Left lung (tissue), 4 donors: ENCODE measurements at regions not wholly inside any gene's neighbourhood (a gene's known extent, or its start where the extent isn't known, plus 50 kb on each side); places are given as distances from the start of the nearest gene placed in this dataset.

ENCODE experiments used
- ATAC-seq: fragments of 200-7000 bp; cut with Tn5 transposase; one replicate; pipeline ENCODE4 v1.9.1; 2020; ENCODE audit warnings: moderate library complexity
- DNase-seq, 4 donors: peaks; one replicate each; pipeline ENCODE4 v3.0.0-alpha.2; 2013 to 2020
- H3K27ac ChIP-seq, 2 donors: fragments of 200-600 bp; sonication (generic) in 1 of 2; one replicate each; pipeline versions ENCODE4 v1.5.0 to v1.8.0; 2020 to 2021
- H3K27me3 ChIP-seq, 2 donors: fragments of 200-600 bp; sonication (generic) in 1 of 2; one replicate each; pipeline versions ENCODE4 v1.5.0 to v1.8.0; 2020 to 2021
- H3K36me3 ChIP-seq, 2 donors: fragments of 200-600 bp; sonication (generic) in 1 of 2; one replicate each; pipeline versions ENCODE4 v1.5.0 to v1.8.0; 2020 to 2021
- H3K4me1 ChIP-seq, 2 donors: fragments of 200-600 bp; one replicate each; pipeline ENCODE4 v1.8.0; 2021
- H3K4me3 ChIP-seq, 2 donors: fragments of 200-600 bp; sonication (generic) in 1 of 2; one replicate each; pipeline versions ENCODE4 v1.5.0 to v1.8.0; 2020 to 2021; ENCODE audit warnings: mild to moderate bottlenecking in 1 of 2
- H3K9me3 ChIP-seq, 2 donors: fragments of 200-600 bp; sonication (generic) in 1 of 2; one replicate each; pipeline versions ENCODE4 v1.5.0 to v1.8.0; 2020 to 2021
- CTCF ChIP-seq, 2 donors: fragments of 200-600 bp; sonication (generic) in 1 of 2; IDR thresholded peaks; one replicate each; pipeline versions ENCODE4 v1.5.0 to v1.8.0; 2021; ENCODE audit warnings: antibody characterized with exemption in 2 of 2
- intact Hi-C, 2 donors: fragments of 100-400 bp; cut with DNase I; formaldehyde crosslinking; loops; one replicate each; pipeline versions ENCODE4 v1.11.2 to v1.14.2; 2022
- donor health status: DM: no; HTN: yes; CAD: no.
- donor health status: DM: no; HTN: no; CAD: no.

GRCh38 chr7:144910411-144910810, 74.6 kb upstream of the TPK1 start:
- intact Hi-C loops, result no loop called here
- DNase-seq, result no peak
- H3K9me3 ChIP-seq, result no peaks in the 10 kb centered on the region

DNA sequence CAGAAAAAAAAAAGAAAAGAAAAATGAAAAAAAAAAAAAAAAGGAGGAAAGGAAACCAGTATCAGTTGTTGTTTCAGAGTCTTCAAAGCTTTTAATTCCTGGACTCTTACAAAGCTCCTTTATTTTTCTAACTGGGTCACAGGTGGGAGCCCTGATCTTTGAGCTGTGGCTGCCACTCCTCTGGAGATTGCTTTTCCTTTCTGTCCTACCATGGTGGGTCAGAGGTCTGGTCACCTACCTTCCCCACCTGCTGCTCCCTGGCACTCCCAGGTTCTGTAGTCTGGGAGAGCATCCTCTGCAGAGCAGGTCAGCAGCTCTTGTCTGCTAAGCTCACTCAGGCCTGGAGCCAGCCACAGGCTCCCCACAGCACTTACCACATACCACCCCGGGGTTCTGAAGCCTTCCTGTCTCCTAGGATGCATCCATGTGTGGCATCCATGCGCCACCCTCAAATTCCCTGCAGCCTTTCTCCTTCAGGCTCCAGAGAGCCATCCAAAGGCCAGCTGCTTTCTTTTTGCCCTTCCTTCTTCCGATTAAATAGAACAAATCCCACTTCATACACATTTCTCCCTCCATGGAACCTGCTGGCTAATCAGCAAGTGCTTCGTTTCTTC, 73.2 kb upstream of the TPK1 start:
- DNase-seq, result no peak
- no peak overlapping the region for H3K27ac ChIP-seq
- no peaks in the 10 kb centered on the region for H3K27me3 ChIP-seq
- no peaks in the 10 kb centered on the region for H3K36me3 ChIP-seq
- H3K9me3 ChIP-seq, result no peaks in the 10 kb centered on the region
- intact Hi-C loops, result no loop called here
- no peak for TF ChIP-seq CTCF (IDR thresholded peaks at IDR 0.05)
- no peaks in the 10 kb centered on the region for H3K4me1 ChIP-seq
- no peak overlapping the region for H3K4me3 ChIP-seq
- ATAC-seq, result no peak

More at GRCh38 chr7:144910411-144910810, 74.6 kb upstream of the TPK1 start:
- Histone ChIP-seq H3K27me3 (no peaks in the 10 kb centered on the region), H3K36me3 (no peaks in the 10 kb centered on the region), H3K4me1 (no peaks in the 10 kb centered on the region), H3K4me3 (no peak overlapping the region), H3K27ac (no peak overlapping the region)
- ATAC-seq, result no peak
- TF ChIP-seq CTCF (IDR thresholded peaks at IDR 0.05), result no peak

DNA sequence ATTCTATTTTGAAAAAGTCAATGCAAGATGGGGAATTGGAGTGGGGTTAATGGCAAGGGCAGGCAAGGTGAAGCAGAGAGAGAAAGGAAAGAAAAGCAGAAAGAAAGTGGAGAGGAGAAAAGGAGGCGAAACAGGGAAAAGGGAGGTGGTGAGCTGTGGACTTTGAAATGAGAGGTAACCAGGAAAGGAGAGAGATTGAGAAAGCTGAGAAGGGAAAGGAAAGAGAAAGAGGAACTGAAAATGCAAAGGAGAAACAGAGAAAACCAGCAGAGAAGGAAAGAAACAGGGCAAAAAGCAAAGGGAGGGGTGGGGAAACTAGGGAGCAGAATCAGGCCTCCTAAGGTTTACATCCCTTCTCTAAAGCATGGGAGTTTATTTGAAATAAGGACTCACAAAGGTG, 72.5 kb upstream of the TPK1 start:
- DNase-seq (no peak), ATAC-seq (no peak)
- Histone ChIP-seq H3K36me3 (no peaks in the 10 kb centered on the region), H3K4me3 (no peak overlapping the region), H3K27me3 (no peaks in the 10 kb centered on the region), H3K9me3 (no peaks in the 10 kb centered on the region), H3K4me1 (no peaks in the 10 kb centered on the region), H3K27ac (no peak overlapping the region)
- intact Hi-C loops, result no loop called here
- TF ChIP-seq CTCF (IDR thresholded peaks at IDR 0.05), result no peak

GRCh38 chr7:144907577-144907976, 71.7 kb upstream of the TPK1 start:
- no peak overlapping the region for H3K4me3 ChIP-seq
- no peak for ATAC-seq
- H3K4me1 ChIP-seq, result no peaks in the 10 kb centered on the region
- TF ChIP-seq CTCF (IDR thresholded peaks at IDR 0.05), result no peak
- no peaks in the 10 kb centered on the region for H3K36me3 ChIP-seq
- intact Hi-C loops, result no loop called here
- H3K27ac ChIP-seq, result no peak overlapping the region
- no peaks in the 10 kb centered on the region for H3K27me3 ChIP-seq
- no peaks in the 10 kb centered on the region for H3K9me3 ChIP-seq
- DNase-seq, result no peak

GRCh38 chr7:144903201-144903600, 67.3 kb upstream of the TPK1 start:
- Histone ChIP-seq H3K27me3 (no peaks in the 10 kb centered on the region), H3K36me3 (no peaks in the 10 kb centered on the region), H3K4me3 (no peak overlapping the region), H3K27ac (no peak overlapping the region), H3K4me1 (no peaks in the 10 kb centered on the region), H3K9me3 (no peaks in the 10 kb centered on the region)
- no peak for DNase-seq
- TF ChIP-seq CTCF (IDR thresholded peaks at IDR 0.05), result no peak
- intact Hi-C loops, result no loop called here
- ATAC-seq, result no peak
